ENCODE measurements at regions not wholly inside any gene's neighbourhood (a gene's known extent, or its start where the extent isn't known, plus 50 kb on each side); places are given as distances from the start of the nearest gene placed in this dataset.

DNA sequence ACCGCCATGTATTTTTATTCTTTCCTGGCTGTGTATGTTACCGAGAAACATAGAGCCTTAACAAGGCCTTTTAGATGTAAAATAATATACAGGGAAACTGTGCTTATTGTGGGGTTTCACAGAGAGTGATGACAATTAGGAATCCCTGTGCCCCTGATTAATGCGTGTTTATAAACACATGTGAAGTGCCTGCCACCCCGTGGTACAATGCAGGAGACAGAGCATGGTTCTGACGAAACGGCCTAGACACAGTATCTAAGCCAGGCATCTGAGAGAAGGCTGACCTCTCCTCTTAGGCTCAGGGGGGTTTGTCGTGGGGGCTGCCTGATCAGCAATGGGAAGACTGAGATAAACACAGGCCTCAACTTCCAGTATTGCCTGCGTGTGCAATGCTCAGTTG lies 200.0 kb downstream of the AJAP1 start:
- no peak for DNase-seq (ENCODE audit: low read depth)

DNA sequence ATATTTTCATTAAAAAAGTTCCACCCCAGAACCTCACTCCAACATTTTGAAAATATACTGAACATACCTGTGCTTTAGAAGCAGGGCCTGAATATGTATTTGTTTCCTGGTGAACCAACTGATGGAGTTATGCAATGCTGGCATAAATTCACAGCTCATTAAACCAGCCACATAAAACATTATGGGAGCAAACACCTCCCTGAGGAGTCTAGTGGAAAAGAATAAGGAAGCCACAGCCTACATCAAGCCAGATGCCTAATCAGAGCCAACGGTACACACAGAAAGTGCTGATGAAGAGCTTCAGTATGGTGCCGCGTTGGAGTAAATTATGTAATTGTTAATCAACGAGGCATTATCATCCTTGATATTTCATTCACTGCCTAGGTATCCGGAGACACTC lies 199.5 kb downstream of the AJAP1 start:
- no peak for DNase-seq (ENCODE audit: low read depth)

DNA sequence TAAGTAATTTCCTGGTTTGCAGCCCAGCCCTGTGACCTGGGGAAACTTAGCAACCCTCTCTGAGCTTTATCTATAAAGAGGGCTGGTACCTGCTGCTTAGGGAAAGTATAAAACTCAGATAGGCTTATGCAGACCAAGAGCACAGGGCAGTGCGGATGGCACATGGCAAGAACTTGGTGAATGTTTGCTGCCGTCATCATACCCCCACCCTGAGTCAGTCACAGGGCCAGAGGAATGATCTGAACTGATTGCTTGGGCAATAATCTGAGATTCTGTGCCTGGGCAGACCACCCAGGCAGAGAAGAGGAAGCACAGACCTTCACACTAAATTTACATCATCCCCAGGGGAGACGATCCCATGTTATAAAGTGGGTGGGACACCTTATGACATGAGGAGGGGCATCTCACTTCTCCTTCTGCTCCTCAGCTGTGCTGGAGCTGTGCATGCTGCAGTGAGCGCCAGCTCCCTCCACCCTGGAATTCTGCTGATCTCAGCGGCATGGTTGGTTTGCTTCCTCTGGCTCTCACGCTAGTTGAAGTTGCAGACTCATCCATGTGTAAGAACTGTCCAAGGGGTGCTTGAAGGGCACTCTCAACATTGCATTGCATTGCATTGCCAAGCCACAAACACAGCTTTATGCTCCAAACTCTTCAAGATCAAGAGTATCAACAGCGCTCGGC lies 197.1 kb downstream of the AJAP1 start:
- no peak for DNase-seq (ENCODE audit: low read depth)

DNA sequence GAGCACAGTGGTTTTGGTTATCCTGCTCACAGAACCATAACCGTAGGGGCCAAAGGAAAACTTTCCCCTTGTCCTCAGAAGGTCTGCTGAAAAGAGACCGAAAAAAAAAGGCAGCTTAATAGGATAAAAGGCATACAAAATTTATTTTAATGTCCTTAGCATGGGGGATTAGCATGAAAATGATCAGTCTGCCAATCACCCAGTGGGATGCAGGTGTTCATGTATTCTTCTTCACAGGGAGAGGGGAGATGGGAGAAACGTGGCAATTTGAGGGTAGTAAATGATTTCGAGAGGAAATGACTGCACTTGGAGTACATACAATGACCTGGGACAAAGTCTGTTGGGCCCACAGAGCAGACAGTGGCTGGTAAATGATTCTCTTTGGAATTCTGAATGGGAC lies 194.0 kb downstream of the AJAP1 start:
- no peak for DNase-seq (ENCODE audit: low read depth)

DNA sequence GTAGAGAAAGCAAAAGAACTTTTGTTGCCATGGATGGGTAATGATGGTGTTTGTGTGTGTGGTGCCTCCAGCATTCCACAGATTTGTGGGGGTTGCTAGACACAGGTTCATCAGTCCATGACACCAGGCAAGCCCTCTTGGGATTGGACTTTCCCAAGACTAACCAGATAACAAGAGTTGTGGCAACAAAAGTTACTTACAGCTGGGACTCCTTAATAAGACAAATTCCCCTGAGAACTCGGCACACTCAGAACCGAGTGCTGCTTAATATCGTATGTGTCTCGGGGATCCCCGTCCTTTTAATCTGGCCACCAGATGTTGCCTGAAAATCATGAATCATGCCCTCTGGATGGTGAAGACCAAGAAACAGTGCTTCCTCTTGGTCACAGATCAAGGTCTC lies 193.3 kb downstream of the AJAP1 start:
- DNase-seq (ENCODE audit: low read depth) = no peak
